SK-N-MC (cell line): ENCODE measurements at regions not wholly inside any gene's neighbourhood (a gene's known extent, or its start where the extent isn't known, plus 50 kb on each side); places are given as distances from the start of the nearest gene placed in this dataset.

Source experiments
- EZH2 ChIP-seq: fragments of 200-600 bp; sonication (generic); IDR thresholded peaks from one replicate; pipeline ENCODE4 v1.6.1; 2017; ENCODE audit warnings: antibody characterized with exemption
- POLR2AphosphoS5 ChIP-seq: IDR thresholded peaks from 2 replicates; pipeline ENCODE4 v1.6.1; 2012; ENCODE audit warnings: mild to moderate bottlenecking, low read depth, low read length, borderline replicate concordance

DNA sequence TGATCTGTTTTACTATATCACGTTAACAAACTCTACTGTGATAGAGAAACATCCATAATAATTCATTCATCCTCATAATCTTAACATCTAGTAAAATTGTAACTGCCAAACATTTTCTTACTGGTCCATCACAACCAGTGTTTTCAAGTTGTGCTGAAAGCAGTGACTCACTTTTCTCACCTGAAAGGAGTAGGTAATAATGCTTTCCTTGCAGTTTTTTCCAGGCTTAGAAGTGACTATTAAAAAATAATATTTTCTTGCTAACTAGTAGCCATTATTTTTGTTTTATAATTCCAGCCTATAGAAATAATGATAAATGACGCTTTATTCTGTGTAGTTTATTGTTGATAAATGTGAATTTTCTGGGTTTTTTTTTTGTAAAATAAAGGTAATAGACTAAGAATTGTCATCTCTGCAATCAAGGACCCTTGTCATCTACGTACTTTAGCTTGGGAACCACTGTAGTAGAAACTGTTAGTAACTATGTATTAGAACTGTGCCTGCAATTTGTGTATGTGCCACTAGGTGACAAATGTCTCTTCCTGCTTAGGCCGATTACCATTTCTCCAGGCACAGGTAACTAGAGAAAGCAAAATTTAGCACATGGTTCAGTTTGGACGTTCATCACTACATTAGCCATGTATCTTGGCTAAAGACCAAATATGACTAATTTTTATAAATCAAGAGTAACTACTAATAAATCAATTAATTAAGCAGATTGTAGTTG lies 409.4 kb upstream of the ERCC4 start:
- TF ChIP-seq POLR2AphosphoS5 (no peak), EZH2 (no peak)
